Keratinocyte (primary cell): ENCODE measurements at regions not wholly inside any gene's neighbourhood (a gene's known extent, or its start where the extent isn't known, plus 50 kb on each side); places are given as distances from the start of the nearest gene placed in this dataset.

Experiments used
- DNase-seq: peaks from one replicate; pipeline ENCODE4 v3.0.0-alpha.2; 2011; ENCODE audit warnings: low read depth, missing footprints, low spot score
- FAIRE-seq: peaks from 2 replicates; lab custom pipeline; 2011; peaks lifted over from hg19 to GRCh38; lab: Jason Lieb, UNC
- H2AFZ ChIP-seq: 2 replicates; pipeline ENCODE4 v1.6.0; 2012; ENCODE audit warnings: low read length, control low read depth, inconsistent platforms; ENCODE audit not compliant: control insufficient read depth
- H3K27ac ChIP-seq: 2 replicates; pipeline ENCODE4 v1.5.1; 2011; ENCODE audit warnings: low read length; ENCODE audit not compliant: control insufficient read depth, insufficient read depth
- H3K27me3 ChIP-seq: 3 replicates; pipeline ENCODE4 v1.6.0; 2011; ENCODE audit warnings: low read length; ENCODE audit not compliant: control insufficient read depth, insufficient read depth; ENCODE audit errors: extremely low read depth
- H3K36me3 ChIP-seq, 2 experiments: 2 replicates in 1 of 2; 3 replicates in 1 of 2; pipeline ENCODE4 v1.5.1; 2011; ENCODE audit warnings: low read length in 2 of 2, mild to moderate bottlenecking in 1 of 2; ENCODE audit not compliant: control insufficient read depth in 2 of 2, insufficient read depth in 2 of 2; ENCODE audit errors: extremely low read depth in 1 of 2
- H3K4me1 ChIP-seq: 3 replicates; pipeline ENCODE4 v1.5.1; 2011; ENCODE audit warnings: low read length; ENCODE audit not compliant: control insufficient read depth, insufficient read depth; ENCODE audit errors: extremely low read depth
- H3K4me2 ChIP-seq: 3 replicates; pipeline ENCODE4 v1.6.0; 2011; ENCODE audit warnings: low read depth, low read length; ENCODE audit not compliant: control insufficient read depth, insufficient read depth; ENCODE audit errors: extremely low read depth
- H3K4me3 ChIP-seq, 3 experiments: fragments of 200-600 bp in 1 of 3; sonication (generic) in 1 of 3; 2 replicates in 2 of 3; 3 replicates in 1 of 3; pipeline ENCODE4 v1.5.1; 2011 to 2016; ENCODE audit warnings: low read length in 3 of 3, mild to moderate bottlenecking in 3 of 3, control low read depth in 2 of 3, inconsistent platforms in 1 of 3, low read depth in 1 of 3, mixed read lengths in 1 of 3, mixed run types in 1 of 3, moderate library complexity in 1 of 3; ENCODE audit not compliant: control insufficient read depth in 2 of 3, insufficient read depth in 2 of 3; ENCODE audit errors: extremely low read depth in 1 of 3
- H3K79me2 ChIP-seq: 2 replicates; pipeline ENCODE4 v1.6.0; 2012; ENCODE audit warnings: low read length; ENCODE audit not compliant: control insufficient read depth, insufficient read depth
- H3K9ac ChIP-seq: 3 replicates; pipeline ENCODE4 v1.6.0; 2011; ENCODE audit warnings: low read length; ENCODE audit not compliant: control insufficient read depth, insufficient read depth; ENCODE audit errors: extremely low read depth
- H3K9me1 ChIP-seq: 3 replicates; pipeline ENCODE4 v1.6.0; 2011; ENCODE audit warnings: low read length; ENCODE audit not compliant: control insufficient read depth, insufficient read depth; ENCODE audit errors: extremely low read depth
- H3K9me3 ChIP-seq: 2 replicates; pipeline ENCODE4 v1.5.1; 2012; ENCODE audit warnings: low read depth, low read length; ENCODE audit not compliant: control insufficient read depth
- H4K20me1 ChIP-seq: 3 replicates; pipeline ENCODE4 v1.6.0; 2011; ENCODE audit warnings: low read length; ENCODE audit not compliant: control insufficient read depth, insufficient read depth; ENCODE audit errors: extremely low read depth
- EZH2 ChIP-seq: IDR thresholded peaks from one replicate; pipeline ENCODE4 v1.6.1; 2012; ENCODE audit warnings: inconsistent platforms, mild to moderate bottlenecking, low read length, moderate library complexity
- dilution Hi-C: fragments of 300-500 bp; cut with MboI; formaldehyde crosslinking; loops from one replicate; pipeline ENCODE4 v1.7.0; 2020; ENCODE audit warnings: low sequenced_read_pairs; ENCODE audit not compliant: extremely low pct_ligation_motif_present
- TF ChIP-seq, protein P1 (sequence below), 3 experiments: IDR thresholded peaks in 1 of 3; conservative IDR thresholded peaks in 1 of 3; optimal IDR thresholded peaks in 1 of 3; 2 replicates in 2 of 3; 3 replicates in 1 of 3; pipeline versions ENCODE3 to v1.5.1; 2011; ENCODE audit warnings: low read length in 3 of 3, mild to moderate bottlenecking in 3 of 3, moderate library complexity in 2 of 3, control low read depth in 1 of 3, inconsistent platforms in 1 of 3; ENCODE audit not compliant: insufficient read depth in 2 of 3; ENCODE audit errors: extremely low read depth in 1 of 3

DNA sequence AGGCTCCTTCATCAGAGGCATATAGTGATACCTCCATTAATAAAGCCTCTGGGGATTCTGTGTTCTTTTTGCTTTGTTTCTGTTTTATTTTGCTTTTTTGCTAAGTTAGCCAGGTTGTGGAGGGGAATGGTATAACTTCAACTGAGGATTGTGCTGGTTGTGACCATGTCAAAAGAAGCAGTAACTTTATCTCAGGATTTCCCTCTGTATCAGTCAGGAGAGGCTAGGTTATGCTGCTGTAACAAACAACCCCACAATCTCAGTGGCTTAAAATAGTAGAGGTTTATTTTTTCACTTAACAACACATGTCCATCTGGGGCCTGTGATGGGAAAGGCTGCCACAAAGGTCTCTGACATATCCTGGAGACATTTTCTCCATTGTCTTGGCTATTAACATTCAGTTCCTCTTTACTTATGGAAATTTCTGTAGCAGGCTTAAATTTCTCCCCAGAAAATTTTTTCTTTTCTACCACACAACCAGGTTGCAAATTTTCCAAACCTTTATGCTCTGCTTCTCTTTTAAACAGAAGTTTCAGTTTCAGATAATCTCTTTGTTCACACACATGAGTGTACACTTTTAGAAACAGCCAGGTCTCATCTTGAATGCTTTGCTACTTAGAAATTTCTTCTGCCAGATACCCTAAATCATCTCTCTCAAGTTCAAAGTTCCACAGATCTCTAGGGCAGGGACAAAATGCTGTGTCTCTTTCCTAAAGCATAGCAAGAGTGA lies 64.7 kb downstream of the UCHL1 start:
- no peak overlapping the region for H3K9ac ChIP-seq
- no peaks in the 10 kb centered on the region for H4K20me1 ChIP-seq
- no peak for DNase-seq
- dilution Hi-C loops = no loop called here
- no peak overlapping the region for H3K4me2 ChIP-seq
- no peaks in the 10 kb centered on the region for H3K9me3 ChIP-seq
- no peaks in the 10 kb centered on the region for H3K27me3 ChIP-seq
- no peak for FAIRE-seq
- no peak overlapping the region for H3K4me3 ChIP-seq
- H3K79me2 ChIP-seq = no peaks in the 10 kb centered on the region
- H2AFZ ChIP-seq = no peak overlapping the region
- peaks cover 14% of the 10 kb centered on the region for H3K4me1 ChIP-seq
- no peaks in the 10 kb centered on the region for H3K9me1 ChIP-seq
- TF ChIP-seq EZH2 = no peak
- TF ChIP-seq, protein P1, sequence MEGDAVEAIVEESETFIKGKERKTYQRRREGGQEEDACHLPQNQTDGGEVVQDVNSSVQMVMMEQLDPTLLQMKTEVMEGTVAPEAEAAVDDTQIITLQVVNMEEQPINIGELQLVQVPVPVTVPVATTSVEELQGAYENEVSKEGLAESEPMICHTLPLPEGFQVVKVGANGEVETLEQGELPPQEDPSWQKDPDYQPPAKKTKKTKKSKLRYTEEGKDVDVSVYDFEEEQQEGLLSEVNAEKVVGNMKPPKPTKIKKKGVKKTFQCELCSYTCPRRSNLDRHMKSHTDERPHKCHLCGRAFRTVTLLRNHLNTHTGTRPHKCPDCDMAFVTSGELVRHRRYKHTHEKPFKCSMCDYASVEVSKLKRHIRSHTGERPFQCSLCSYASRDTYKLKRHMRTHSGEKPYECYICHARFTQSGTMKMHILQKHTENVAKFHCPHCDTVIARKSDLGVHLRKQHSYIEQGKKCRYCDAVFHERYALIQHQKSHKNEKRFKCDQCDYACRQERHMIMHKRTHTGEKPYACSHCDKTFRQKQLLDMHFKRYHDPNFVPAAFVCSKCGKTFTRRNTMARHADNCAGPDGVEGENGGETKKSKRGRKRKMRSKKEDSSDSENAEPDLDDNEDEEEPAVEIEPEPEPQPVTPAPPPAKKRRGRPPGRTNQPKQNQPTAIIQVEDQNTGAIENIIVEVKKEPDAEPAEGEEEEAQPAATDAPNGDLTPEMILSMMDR (optimal IDR thresholded peaks at IDR 0.05 in 1 of 3, IDR thresholded peaks at IDR 0.05 in 1 of 3, conservative IDR thresholded peaks at IDR 0.05 in 1 of 3; ENCODE audit: extremely low read depth in 1 of 3, insufficient read depth in 2 of 3, low read length in 3 of 3) = no peak
- no peaks in the 10 kb centered on the region for H3K36me3 ChIP-seq
- H3K27ac ChIP-seq = no peak overlapping the region

DNA sequence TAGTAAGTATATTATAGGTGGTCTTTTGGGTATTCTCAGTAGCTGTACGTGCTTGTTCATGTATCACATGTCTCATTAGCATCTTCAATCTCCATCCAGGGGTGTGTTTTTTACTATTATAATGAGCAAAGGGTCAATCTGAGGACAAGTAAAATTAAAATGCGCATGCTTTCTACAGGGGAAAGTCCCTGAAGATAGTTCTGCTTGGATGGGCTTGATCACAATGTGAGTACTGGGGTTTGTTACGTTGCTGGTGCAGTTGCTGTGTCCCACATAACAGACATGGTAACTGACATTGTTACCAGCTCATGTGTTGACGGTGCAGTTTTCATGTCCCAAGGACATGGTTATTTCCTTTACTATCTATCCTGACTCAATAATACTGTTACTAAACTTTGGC lies 65.9 kb downstream of the UCHL1 start:
- H3K9me3 ChIP-seq = no peaks in the 10 kb centered on the region
- no peaks in the 10 kb centered on the region for H4K20me1 ChIP-seq
- H3K9me1 ChIP-seq = no peaks in the 10 kb centered on the region
- no peaks in the 10 kb centered on the region for H3K36me3 ChIP-seq
- no peak overlapping the region for H3K27ac ChIP-seq
- H3K4me1 ChIP-seq = peaks cover 14% of the 10 kb centered on the region
- H3K79me2 ChIP-seq = no peaks in the 10 kb centered on the region
- H2AFZ ChIP-seq = no peak overlapping the region
- H3K4me2 ChIP-seq = no peak overlapping the region
- FAIRE-seq (no peak), DNase-seq (no peak)
- dilution Hi-C loops = no loop called here
- no peak overlapping the region for H3K9ac ChIP-seq
- H3K27me3 ChIP-seq = no peaks in the 10 kb centered on the region
- TF ChIP-seq, protein P1 (optimal IDR thresholded peaks at IDR 0.05 in 1 of 3, IDR thresholded peaks at IDR 0.05 in 1 of 3, conservative IDR thresholded peaks at IDR 0.05 in 1 of 3; ENCODE audit: extremely low read depth in 1 of 3, insufficient read depth in 2 of 3, low read length in 3 of 3) = no peak
- TF ChIP-seq EZH2 = no peak
- no peak overlapping the region for H3K4me3 ChIP-seq
